H1 (cell line): ENCODE measurements at regions not wholly inside any gene's neighbourhood (a gene's known extent, or its start where the extent isn't known, plus 50 kb on each side); places are given as distances from the start of the nearest gene placed in this dataset.

Experiments
- CTCF ChIA-PET: fragments of 300-600 bp; sonication (Branson Sonifier 250); formaldehyde crosslinking; loops from one replicate; lab custom pipeline; 2021; ENCODE audit not compliant: partially characterized antibody; lab: Charles Lee
- POLR2A ChIA-PET: fragments of 300-600 bp; sonication (Branson Sonifier 250); formaldehyde crosslinking; loops from one replicate; lab custom pipeline; 2021; ENCODE audit warnings: inconsistent platforms; ENCODE audit not compliant: partially characterized antibody; lab: Charles Lee
- DNase-seq, 2 experiments: peaks; one replicate each; pipeline versions ENCODE4 v3.0.0 to v3.0.0-alpha.2; 2010 to 2022; ENCODE audit warnings: low spot score in 2 of 2, low read depth in 1 of 2, mixed read lengths in 1 of 2
- FAIRE-seq: peaks from 2 replicates; lab custom pipeline; 2011; peaks lifted over from hg19 to GRCh38; lab: Jason Lieb, UNC
- H2AFZ ChIP-seq: 2 replicates; pipeline ENCODE4 v1.8.1; 2012; ENCODE audit warnings: low read length, inconsistent platforms
- H2AK5ac ChIP-seq: 2 replicates; pipeline ENCODE4 v1.6.1; 2013; ENCODE audit warnings: low read depth, low read length
- H2BK120ac ChIP-seq: replicated peaks from 2 replicates; pipeline ENCODE3; 2013; ENCODE audit warnings: low read depth, low read length, inconsistent platforms
- H2BK12ac ChIP-seq: 2 replicates; pipeline ENCODE4 v1.6.1; 2013; ENCODE audit warnings: low read depth, low read length
- H2BK15ac ChIP-seq: 2 replicates; pipeline ENCODE4 v1.6.1; 2013; ENCODE audit warnings: low read length
- H2BK20ac ChIP-seq: 2 replicates; pipeline ENCODE4 v1.6.1; 2013; ENCODE audit warnings: low read length
- H2BK5ac ChIP-seq: 2 replicates; pipeline ENCODE4 v1.6.1; 2013; ENCODE audit warnings: low read depth, low read length
- H3K14ac ChIP-seq: 2 replicates; pipeline ENCODE4 v1.6.1; 2013; ENCODE audit warnings: inconsistent platforms; ENCODE audit not compliant: insufficient read length
- H3K18ac ChIP-seq: 2 replicates; pipeline ENCODE4 v1.6.1; 2013; ENCODE audit warnings: low read length; ENCODE audit errors: extremely low read depth
- H3K23ac ChIP-seq: 2 replicates; pipeline ENCODE4 v1.6.1; 2013; ENCODE audit warnings: inconsistent platforms; ENCODE audit not compliant: insufficient read length
- H3K23me2 ChIP-seq: 2 replicates; pipeline ENCODE4 v1.6.1; 2013; ENCODE audit warnings: low read depth, low read length
- H3K27ac ChIP-seq: 2 replicates; pipeline ENCODE4 v1.6.1; 2011; ENCODE audit warnings: low read depth, low read length, inconsistent platforms
- H3K27me3 ChIP-seq, 4 experiments: replicated peaks in 1 of 4; 1 replicate in 1 of 4; 2 replicates in 3 of 4; pipeline versions ENCODE4 v1.6.1 to v1.8.1; 2011 to 2013; ENCODE audit warnings: low read length in 3 of 4, mild to moderate bottlenecking in 3 of 4, inconsistent platforms in 2 of 4, mixed read lengths in 2 of 4, moderate library complexity in 1 of 4; ENCODE audit not compliant: control insufficient read depth in 3 of 4, insufficient read depth in 3 of 4; ENCODE audit errors: extremely low read depth in 1 of 4
- H3K36me3 ChIP-seq, 4 experiments: 2 replicates each; pipeline versions ENCODE4 v1.6.1 to v1.8.1; 2011 to 2013; ENCODE audit warnings: mild to moderate bottlenecking in 4 of 4, low read length in 3 of 4, moderate library complexity in 2 of 4, control low read depth in 1 of 4, inconsistent platforms in 1 of 4; ENCODE audit not compliant: insufficient read depth in 4 of 4, control insufficient read depth in 2 of 4
- H3K4ac ChIP-seq: replicated peaks from 2 replicates; pipeline ENCODE3; 2013; ENCODE audit warnings: low read length, low read depth, mixed read lengths, inconsistent platforms; ENCODE audit not compliant: insufficient read length
- H3K4me1 ChIP-seq, 4 experiments: replicated peaks in 1 of 4; 1 replicate in 1 of 4; 2 replicates in 3 of 4; pipeline versions ENCODE4 v1.6.1 to v1.8.1; 2011 to 2013; ENCODE audit warnings: low read length in 3 of 4, inconsistent platforms in 2 of 4, mixed read lengths in 1 of 4; ENCODE audit not compliant: insufficient read depth in 4 of 4, control insufficient read depth in 3 of 4
- H3K4me2 ChIP-seq, 2 experiments: 2 replicates each; pipeline versions ENCODE4 v1.6.1 to v1.8.1; 2011 to 2013; ENCODE audit warnings: low read depth in 2 of 2, low read length in 2 of 2, control low read depth in 1 of 2, inconsistent platforms in 1 of 2, mild to moderate bottlenecking in 1 of 2; ENCODE audit not compliant: insufficient read depth in 1 of 2
- H3K4me3 ChIP-seq, 4 experiments: fragments of 200-600, 300-600 bp in 1 of 4; sonication (generic), shearing (Covaris generic), sonication (Bioruptor Twin) in 1 of 4; 2 replicates each; pipeline versions ENCODE4 v1.5.1 to v1.8.1; 2011 to 2016; ENCODE audit warnings: low read length in 4 of 4, low read depth in 3 of 4, control low read depth in 2 of 4, inconsistent platforms in 2 of 4, mild to moderate bottlenecking in 2 of 4, mixed read lengths in 1 of 4, moderate library complexity in 1 of 4; ENCODE audit not compliant: insufficient read depth in 2 of 4; ENCODE audit errors: extremely low read depth in 1 of 4
- H3K56ac ChIP-seq: replicated peaks from 2 replicates; pipeline ENCODE3; 2013; ENCODE audit warnings: low read depth, mild to moderate bottlenecking, mixed read lengths, low read length, inconsistent platforms; ENCODE audit not compliant: insufficient read length
- H3K79me1 ChIP-seq: 2 replicates; pipeline ENCODE4 v1.6.1; 2013; ENCODE audit warnings: low read depth, low read length, control low read depth
- H3K79me2 ChIP-seq, 2 experiments: 2 replicates each; pipeline versions ENCODE4 v1.6.1 to v1.8.1; 2012 to 2013; ENCODE audit warnings: low read length in 2 of 2, mild to moderate bottlenecking in 2 of 2, inconsistent platforms in 1 of 2; ENCODE audit not compliant: insufficient read depth in 2 of 2, control insufficient read depth in 1 of 2
- H3K9ac ChIP-seq, 4 experiments: replicated peaks in 1 of 4; 1 replicate in 1 of 4; 2 replicates in 3 of 4; pipeline versions ENCODE4 v1.6.1 to v1.8.1; 2011 to 2013; ENCODE audit warnings: low read depth in 3 of 4, low read length in 3 of 4, control low read depth in 2 of 4, mild to moderate bottlenecking in 2 of 4, moderate library complexity in 2 of 4, inconsistent platforms in 1 of 4; ENCODE audit errors: extremely low read depth in 1 of 4
- H3K9me3 ChIP-seq, 2 experiments: 2 replicates each; pipeline versions ENCODE4 v1.6.1 to v1.8.1; 2012 to 2013; ENCODE audit warnings: mild to moderate bottlenecking in 2 of 2, moderate library complexity in 2 of 2, control low read depth in 1 of 2, inconsistent platforms in 1 of 2, low read depth in 1 of 2, low read length in 1 of 2, mixed read lengths in 1 of 2; ENCODE audit not compliant: insufficient read depth in 2 of 2
- H4K20me1 ChIP-seq, 2 experiments: replicated peaks in 1 of 2; 2 replicates each; pipeline versions ENCODE3 to v1.8.1; 2011 to 2013; ENCODE audit warnings: inconsistent platforms in 2 of 2, low read length in 2 of 2, mild to moderate bottlenecking in 1 of 2; ENCODE audit not compliant: insufficient read depth in 2 of 2, control insufficient read depth in 1 of 2
- H4K5ac ChIP-seq: 2 replicates; pipeline ENCODE4 v1.6.1; 2013; ENCODE audit warnings: low read length, low read depth, mixed read lengths, inconsistent platforms; ENCODE audit not compliant: insufficient read length
- H4K8ac ChIP-seq: 2 replicates; pipeline ENCODE4 v1.8.0; 2013; ENCODE audit warnings: mild to moderate bottlenecking, moderate library complexity, low read length, inconsistent platforms; ENCODE audit not compliant: insufficient read depth; ENCODE audit errors: extremely low read depth
- H4K91ac ChIP-seq: replicated peaks from 2 replicates; pipeline ENCODE3; 2013; ENCODE audit warnings: low read length, mixed read lengths, inconsistent platforms; ENCODE audit not compliant: insufficient read length
- BRCA1 ChIP-seq: IDR thresholded peaks from 2 replicates; pipeline ENCODE4 v1.6.1; 2012; ENCODE audit warnings: low read depth, low read length, improper control_type of control experiment
- CHD1 ChIP-seq: IDR thresholded peaks from 2 replicates; pipeline ENCODE4 v1.6.1; 2012; ENCODE audit warnings: low read depth, low read length, improper control_type of control experiment
- EZH2 ChIP-seq: fragments of 200-600 bp; sonication (generic); IDR thresholded peaks from 2 replicates; pipeline ENCODE4 v1.7.1; 2012; ENCODE audit warnings: low read depth, mild to moderate bottlenecking, moderate library complexity, low read length, inconsistent platforms; ENCODE audit not compliant: severe bottlenecking
- GTF2F1 ChIP-seq: IDR thresholded peaks from 2 replicates; pipeline ENCODE4 v1.6.1; 2012; ENCODE audit warnings: low read depth, low read length, improper control_type of control experiment, borderline replicate concordance
- HDAC2 ChIP-seq, 2 experiments: fragments of 300-600 bp in 1 of 2; sonication (generic) in 1 of 2; IDR thresholded peaks; 2 replicates each; pipeline ENCODE4 v1.6.1; 2011 to 2012; ENCODE audit warnings: low read depth in 2 of 2, low read length in 2 of 2, mild to moderate bottlenecking in 2 of 2, moderate library complexity in 2 of 2, borderline replicate concordance in 1 of 2, inconsistent platforms in 1 of 2
- NRF1 ChIP-seq: IDR thresholded peaks from 2 replicates; pipeline ENCODE4 v1.6.1; 2011; ENCODE audit warnings: mild to moderate bottlenecking, low read depth, low read length, improper control_type of control experiment
- PHF8 ChIP-seq: fragments of 200-600 bp; sonication (generic); conservative IDR thresholded peaks from 2 replicates; pipeline ENCODE4 v1.7.1; 2012; ENCODE audit warnings: low read depth, mild to moderate bottlenecking, inconsistent platforms, low read length, moderate library complexity
- POU5F1 ChIP-seq: IDR thresholded peaks from 2 replicates; pipeline ENCODE4 v1.6.1; 2011; ENCODE audit warnings: low read depth, mild to moderate bottlenecking, low read length, moderate library complexity
- SIN3A ChIP-seq, 2 experiments: IDR thresholded peaks in 1 of 2; conservative IDR thresholded peaks in 1 of 2; 2 replicates each; pipeline ENCODE4 v1.6.1; 2011 to 2012; ENCODE audit warnings: low read length in 2 of 2, improper control_type of control experiment in 1 of 2, low read depth in 1 of 2, mild to moderate bottlenecking in 1 of 2
- SP2 ChIP-seq: IDR thresholded peaks from 2 replicates; pipeline ENCODE4 v1.6.1; 2012; ENCODE audit warnings: mild to moderate bottlenecking, low read length, inconsistent platforms
- SP4 ChIP-seq: IDR thresholded peaks from 2 replicates; pipeline ENCODE4 v1.6.1; 2012; ENCODE audit warnings: low read length, inconsistent platforms
- TAF7 ChIP-seq: optimal IDR thresholded peaks from 2 replicates; pipeline ENCODE3; 2011; ENCODE audit warnings: low read depth, mild to moderate bottlenecking, inconsistent platforms, low read length, moderate library complexity, borderline replicate concordance
- WGBS, 2 experiments: shearing (Covaris generic) in 1 of 2; methylation state at CpG; one replicate each; pipeline versions ENCODE4 v1.1.6 to v1.1.7; 2013 to 2015; ENCODE audit warnings: low lambda C conversion rate in 2 of 2, mixed read lengths in 2 of 2, inconsistent platforms in 1 of 2, low coverage in 1 of 2, missing lambda C conversion rate in 1 of 2; ENCODE audit not compliant: insufficient replicate concordance in 2 of 2, insufficient coverage in 1 of 2, insufficient read length in 1 of 2; ENCODE audit errors: extremely low coverage in 1 of 2, missing lambda C conversion rate in 1 of 2; 5-methylcytosine and 5-hydroxymethylcytosine counted together
- TF ChIP-seq, protein P1 (sequence below): IDR thresholded peaks from 2 replicates; pipeline ENCODE4 v1.6.1; 2012; ENCODE audit warnings: low read length, inconsistent platforms

DNA sequence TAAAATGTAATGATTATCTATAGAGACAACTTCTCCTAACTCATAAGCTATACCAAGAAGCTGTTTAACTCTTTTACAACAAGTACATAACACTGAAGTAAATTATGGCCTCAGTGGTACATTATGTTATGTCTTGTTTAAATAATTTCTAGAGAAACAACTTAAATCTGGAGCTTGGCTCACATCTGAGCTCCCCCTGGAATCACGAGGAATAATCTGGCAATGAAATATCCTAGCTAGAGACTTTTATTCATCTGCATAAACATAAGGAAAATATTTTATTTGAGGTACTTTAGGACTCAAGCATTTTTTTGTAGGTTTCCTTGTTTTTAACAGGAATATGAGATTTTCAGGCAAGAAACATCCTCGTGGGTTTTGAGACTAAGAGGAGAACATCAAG is 354.7 kb upstream of the SLC7A11 start:
- no peak for DNase-seq
- Histone ChIP-seq H3K27ac (no peak overlapping the region), H3K23me2 (no peaks in the 10 kb centered on the region), H2BK15ac (no peak overlapping the region), H4K91ac (no peak overlapping the region), H2BK5ac (no peak overlapping the region), H3K4me1 (no peaks in the 10 kb centered on the region), H3K56ac (no peak overlapping the region), H3K4me3 (no peak overlapping the region), H4K20me1 (no peaks in the 10 kb centered on the region), H3K79me2 (no peaks in the 10 kb centered on the region), H3K9me3 (no peaks in the 10 kb centered on the region), H2BK120ac (no peak overlapping the region), H3K36me3 (no peaks in the 10 kb centered on the region), H3K18ac (no peak overlapping the region), H3K23ac (no peak overlapping the region), H2BK12ac (no peak overlapping the region), H3K27me3 (no peaks in the 10 kb centered on the region), H3K9ac (no peak overlapping the region), H3K14ac (no peak overlapping the region), H3K79me1 (no peaks in the 10 kb centered on the region), H3K4me2 (no peak overlapping the region), H3K4ac (no peak overlapping the region), H4K8ac (no peak overlapping the region), H2AFZ (no peak overlapping the region), H2BK20ac (no peak overlapping the region), H2AK5ac (no peak overlapping the region), H4K5ac (no peak overlapping the region)
- FAIRE-seq = no peak
- WGBS, 2 experiments = 89% methylated on average over 2 of the region's 2 CpGs; no CpG with 5 or more reads in 1 of the 2 experiments
- ChIA-PET POLR2A (no interaction called here), CTCF (no interaction called here)
- TF ChIP-seq GTF2F1 (no peak), TAF7 (no peak), EZH2 (no peak), SP2 (no peak), SP4 (no peak), BRCA1 (no peak), PHF8 (no peak), POU5F1 (no peak), HDAC2 (IDR thresholded peaks at IDR 0.05; ENCODE audit: borderline replicate concordance in 1 of 2, low read depth in 2 of 2, low read length in 2 of 2) (no peak), CHD1 (no peak), NRF1 (no peak), SIN3A (conservative IDR thresholded peaks at IDR 0.05 in 1 of 2, IDR thresholded peaks at IDR 0.05 in 1 of 2; ENCODE audit: low read depth in 1 of 2, low read length in 2 of 2) (no peak)
- TF ChIP-seq, protein P1, sequence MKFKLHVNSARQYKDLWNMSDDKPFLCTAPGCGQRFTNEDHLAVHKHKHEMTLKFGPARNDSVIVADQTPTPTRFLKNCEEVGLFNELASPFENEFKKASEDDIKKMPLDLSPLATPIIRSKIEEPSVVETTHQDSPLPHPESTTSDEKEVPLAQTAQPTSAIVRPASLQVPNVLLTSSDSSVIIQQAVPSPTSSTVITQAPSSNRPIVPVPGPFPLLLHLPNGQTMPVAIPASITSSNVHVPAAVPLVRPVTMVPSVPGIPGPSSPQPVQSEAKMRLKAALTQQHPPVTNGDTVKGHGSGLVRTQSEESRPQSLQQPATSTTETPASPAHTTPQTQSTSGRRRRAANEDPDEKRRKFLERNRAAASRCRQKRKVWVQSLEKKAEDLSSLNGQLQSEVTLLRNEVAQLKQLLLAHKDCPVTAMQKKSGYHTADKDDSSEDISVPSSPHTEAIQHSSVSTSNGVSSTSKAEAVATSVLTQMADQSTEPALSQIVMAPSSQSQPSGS = no peak
